ENCODE measurements at regions not wholly inside any gene's neighbourhood (a gene's known extent, or its start where the extent isn't known, plus 50 kb on each side); places are given as distances from the start of the nearest gene placed in this dataset.

DNA sequence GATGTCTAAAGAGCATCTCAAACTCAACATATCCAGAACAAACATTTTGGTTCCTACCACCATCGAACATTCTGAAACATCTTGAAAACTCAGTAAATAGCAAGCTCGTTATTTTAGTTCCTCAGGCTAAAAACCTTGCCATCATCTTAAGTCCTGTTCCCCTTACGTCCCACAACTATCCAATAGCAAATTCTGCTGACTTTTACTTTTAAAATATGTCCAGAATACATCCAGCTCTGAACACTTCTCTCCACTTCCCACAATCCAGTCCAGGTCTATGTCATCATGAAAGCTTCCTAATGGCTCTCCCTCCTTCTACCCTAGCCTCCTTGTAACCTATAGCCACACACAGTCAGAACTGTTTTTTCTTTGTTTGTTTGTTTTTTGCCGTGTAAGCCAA is 279.9 kb downstream of the IPO8 start:
- TF ChIP-seq, protein P1, sequence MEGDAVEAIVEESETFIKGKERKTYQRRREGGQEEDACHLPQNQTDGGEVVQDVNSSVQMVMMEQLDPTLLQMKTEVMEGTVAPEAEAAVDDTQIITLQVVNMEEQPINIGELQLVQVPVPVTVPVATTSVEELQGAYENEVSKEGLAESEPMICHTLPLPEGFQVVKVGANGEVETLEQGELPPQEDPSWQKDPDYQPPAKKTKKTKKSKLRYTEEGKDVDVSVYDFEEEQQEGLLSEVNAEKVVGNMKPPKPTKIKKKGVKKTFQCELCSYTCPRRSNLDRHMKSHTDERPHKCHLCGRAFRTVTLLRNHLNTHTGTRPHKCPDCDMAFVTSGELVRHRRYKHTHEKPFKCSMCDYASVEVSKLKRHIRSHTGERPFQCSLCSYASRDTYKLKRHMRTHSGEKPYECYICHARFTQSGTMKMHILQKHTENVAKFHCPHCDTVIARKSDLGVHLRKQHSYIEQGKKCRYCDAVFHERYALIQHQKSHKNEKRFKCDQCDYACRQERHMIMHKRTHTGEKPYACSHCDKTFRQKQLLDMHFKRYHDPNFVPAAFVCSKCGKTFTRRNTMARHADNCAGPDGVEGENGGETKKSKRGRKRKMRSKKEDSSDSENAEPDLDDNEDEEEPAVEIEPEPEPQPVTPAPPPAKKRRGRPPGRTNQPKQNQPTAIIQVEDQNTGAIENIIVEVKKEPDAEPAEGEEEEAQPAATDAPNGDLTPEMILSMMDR (conservative IDR thresholded peaks at IDR 0.05; ENCODE audit: low read depth, low read length) = no peak
- TF ChIP-seq EZH2 (IDR thresholded peaks at IDR 0.05; ENCODE audit: low read length, unreplicated experiment) (no peak), EZH2phosphoT487 (IDR thresholded peaks at IDR 0.05; ENCODE audit: borderline replicate concordance, low read length) (no peak)
